ENCODE measurements at regions not wholly inside any gene's neighbourhood (a gene's known extent, or its start where the extent isn't known, plus 50 kb on each side); places are given as distances from the start of the nearest gene placed in this dataset.

DNA sequence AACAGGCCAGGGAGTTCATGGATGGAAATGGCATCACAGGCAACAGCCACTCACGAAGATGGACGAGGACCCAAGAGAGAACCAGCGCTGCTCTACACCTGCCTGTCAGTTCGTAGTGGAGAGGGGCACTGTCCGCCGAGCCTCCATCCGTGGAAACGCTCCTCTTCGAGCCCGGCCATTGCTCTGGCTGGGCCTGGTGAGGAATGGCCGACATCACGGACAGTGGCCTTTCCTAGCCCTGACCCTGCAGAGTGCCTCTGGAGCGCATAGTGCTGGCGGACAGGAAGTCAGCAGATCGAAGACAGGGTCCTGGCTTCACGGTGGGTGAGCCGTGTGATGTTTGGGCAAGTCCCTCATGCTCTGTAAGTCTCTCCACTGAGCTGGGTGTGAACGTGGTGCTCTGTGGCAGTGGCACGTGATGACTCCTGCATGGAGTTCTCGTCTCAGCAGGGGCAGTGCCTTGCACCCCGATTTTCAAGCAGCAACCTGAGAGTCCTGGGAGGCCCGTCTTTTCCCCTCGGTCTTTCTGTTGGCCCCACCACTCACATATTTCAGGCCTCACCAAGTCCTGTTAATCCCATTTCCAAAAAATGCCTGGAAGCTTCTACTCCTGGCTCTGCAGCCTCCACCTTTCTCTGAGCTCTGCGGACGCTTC lies 214.4 kb downstream of the ERMARD start:
- WGBS, 2 donors, result 81 to 85% methylated on average over 15 of the region's 25 CpGs
- DNase-seq, result no peak
- peaks cover 0 to 16% (median 6%) of the 10 kb centered on the region in 3 donors for H3K4me1 ChIP-seq
- peaks cover 0 to 32% (median 0%) of the 10 kb centered on the region in 4 donors for H3K27me3 ChIP-seq
- H3K4me3 ChIP-seq, result no peak overlapping the region
- TF ChIP-seq CTCF (IDR thresholded peaks at IDR 0.05), result no peak
- TF ChIP-seq POLR2A (IDR thresholded peaks at IDR 0.05), result no peak
- H3K27ac ChIP-seq, result no peak overlapping the region
- intact Hi-C loops (cut with DNase I), result no loop called here
- no peaks in the 10 kb centered on the region for H3K36me3 ChIP-seq
- no peaks in the 10 kb centered on the region for H3K9me3 ChIP-seq

DNA sequence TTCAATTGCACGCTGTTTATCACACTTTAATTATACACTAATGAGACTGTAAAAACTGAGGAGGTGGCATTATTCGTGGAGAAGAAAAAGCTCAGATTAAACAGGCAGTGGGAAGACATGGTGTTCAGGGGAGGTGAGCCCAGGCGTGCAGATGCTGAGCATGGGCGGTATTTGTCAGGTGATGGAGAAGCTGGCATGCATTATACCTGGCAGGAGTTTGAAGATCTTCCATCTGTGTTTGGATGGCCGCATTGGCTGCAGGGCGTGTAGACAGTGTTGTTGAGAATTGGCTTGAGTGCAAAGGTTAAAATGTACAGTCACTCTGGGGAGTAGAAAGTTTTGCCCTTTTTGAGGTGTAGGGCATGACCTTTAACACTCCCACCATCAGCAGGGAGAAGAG lies 213.8 kb downstream of the ERMARD start:
- Histone ChIP-seq H3K4me3 (no peak overlapping the region), H3K27ac (no peak overlapping the region), H3K4me1 (peaks cover 0 to 21% (median 12%) of the 10 kb centered on the region in 3 donors), H3K36me3 (no peaks in the 10 kb centered on the region), H3K9me3 (no peaks in the 10 kb centered on the region), H3K27me3 (peaks cover 0 to 36% (median 0%) of the 10 kb centered on the region in 4 donors)
- intact Hi-C loops (cut with DNase I), result no loop called here
- TF ChIP-seq CTCF (IDR thresholded peaks at IDR 0.05) (no peak), POLR2A (IDR thresholded peaks at IDR 0.05) (no peak)
- DNase-seq, result no peak
- 45 to 56% methylated on average over 6 of the region's 6 CpGs for WGBS, 2 donors

GRCh38 chr6:169964486-169965180 lies 213.2 kb downstream of the ERMARD start:
- WGBS, 2 donors, result 64 to 80% methylated on average over 7 to 9 of the region's 9 CpGs
- Histone ChIP-seq H3K4me3 (no peak overlapping the region), H3K4me1 (peaks cover 3 to 27% (median 18%) of the 10 kb centered on the region in 3 donors), H3K27ac (no peak overlapping the region), H3K27me3 (peaks cover 0 to 34% (median 0%) of the 10 kb centered on the region in 4 donors), H3K36me3 (no peaks in the 10 kb centered on the region), H3K9me3 (no peaks in the 10 kb centered on the region)
- intact Hi-C loops (cut with DNase I), result no loop called here
- no peak for DNase-seq
- TF ChIP-seq POLR2A (IDR thresholded peaks at IDR 0.05) (no peak), CTCF (IDR thresholded peaks at IDR 0.05) (no peak)

DNA sequence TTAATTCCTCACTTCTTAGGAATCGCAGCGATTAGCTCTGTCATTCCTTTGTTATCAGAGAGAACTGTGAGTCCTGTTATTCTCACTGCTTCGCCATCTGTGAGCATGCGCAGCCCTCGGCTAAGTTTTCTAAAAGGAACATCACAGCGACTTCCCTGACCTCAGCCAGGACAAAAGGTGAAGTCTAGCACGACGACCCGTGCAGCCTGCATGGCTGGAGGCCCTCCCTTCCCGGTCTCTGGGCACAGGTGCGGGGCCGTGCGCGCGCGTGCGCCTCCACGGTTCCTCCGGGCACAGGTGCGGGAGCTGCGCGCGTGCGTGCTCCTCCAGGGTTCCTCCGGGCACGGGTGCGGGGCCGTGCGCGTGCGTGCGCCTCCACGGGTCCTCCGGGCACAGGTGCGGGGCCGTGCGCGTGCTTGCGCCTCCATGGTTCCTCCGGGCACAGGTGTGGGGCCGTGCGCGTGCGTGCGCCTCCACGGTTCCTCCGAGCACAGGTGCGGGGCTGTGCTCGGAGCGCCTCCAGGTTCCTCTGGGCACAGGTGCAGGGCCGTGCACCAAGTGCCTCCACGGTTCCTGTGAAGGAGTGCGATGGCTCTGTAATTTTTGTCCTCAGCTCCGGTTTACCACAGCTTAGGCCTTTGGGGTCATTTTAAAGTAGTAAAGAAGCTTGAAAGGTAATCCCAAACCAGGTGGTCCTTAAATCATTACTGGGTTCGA lies 212.3 kb downstream of the ERMARD start:
- H3K27ac ChIP-seq, result no peak overlapping the region
- peaks cover 6 to 36% (median 24%) of the 10 kb centered on the region in 3 donors for H3K4me1 ChIP-seq
- H3K27me3 ChIP-seq, result peaks cover 0 to 34% (median 0%) of the 10 kb centered on the region in 4 donors
- intact Hi-C loops (cut with DNase I), result no loop called here
- no peaks in the 10 kb centered on the region for H3K9me3 ChIP-seq
- TF ChIP-seq POLR2A (IDR thresholded peaks at IDR 0.05) (no peak), CTCF (IDR thresholded peaks at IDR 0.05) (no peak)
- H3K36me3 ChIP-seq, result no peaks in the 10 kb centered on the region
- no peak overlapping the region for H3K4me3 ChIP-seq
- DNase-seq, result no peak
- WGBS, 2 donors, result 91 to 96% methylated on average over 7 to 22 of the region's 55 CpGs
